ENCODE measurements at regions not wholly inside any gene's neighbourhood (a gene's known extent, or its start where the extent isn't known, plus 50 kb on each side); places are given as distances from the start of the nearest gene placed in this dataset.

DNA sequence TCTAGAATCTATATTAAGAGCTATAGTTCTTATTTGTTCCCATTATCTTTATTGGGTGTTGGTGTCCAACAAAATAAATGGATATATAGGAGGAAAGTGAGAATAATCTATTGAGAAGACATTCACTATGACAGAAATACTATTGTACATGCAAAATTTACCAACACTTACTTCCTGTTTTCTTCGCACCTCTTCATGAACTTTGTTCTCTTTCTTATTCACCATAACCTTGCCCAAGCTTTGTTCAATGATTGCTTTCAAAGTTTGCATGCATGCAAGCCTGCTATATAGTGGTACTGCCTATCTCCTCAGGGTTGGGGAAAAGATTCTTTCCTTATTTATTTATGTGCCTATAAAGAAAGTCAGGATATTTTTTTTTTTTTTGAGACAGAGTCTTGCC lies 176.4 kb upstream of the JADE1 start:
- H3K9me3 ChIP-seq (ENCODE audit: control insufficient read depth, insufficient read depth, low read depth, low read length), result no peaks in the 10 kb centered on the region
- no peaks in the 10 kb centered on the region for H3K36me3 ChIP-seq (ENCODE audit: control insufficient read depth in 2 of 2, insufficient read depth in 1 of 2, low read length in 2 of 2)
- H3K27ac ChIP-seq (ENCODE audit: extremely low read depth, low read depth, low read length), result no peak overlapping the region
- H3K4me1 ChIP-seq (ENCODE audit: control insufficient read depth, insufficient read depth, low read length), result no peaks in the 10 kb centered on the region
- no peak for TF ChIP-seq SALL2 (tag by site-specific recombination; IDR thresholded peaks at IDR 0.05; ENCODE audit: borderline replicate concordance)
- no peak for TF ChIP-seq YY1 (tag by site-specific recombination; IDR thresholded peaks at IDR 0.05)
- no peak for TF ChIP-seq ZNF366 (tag by site-specific recombination; conservative IDR thresholded peaks at IDR 0.05)
- no peak for TF ChIP-seq ZFP69B (tag by site-specific recombination; IDR thresholded peaks at IDR 0.05)
- TF ChIP-seq, protein P1, sequence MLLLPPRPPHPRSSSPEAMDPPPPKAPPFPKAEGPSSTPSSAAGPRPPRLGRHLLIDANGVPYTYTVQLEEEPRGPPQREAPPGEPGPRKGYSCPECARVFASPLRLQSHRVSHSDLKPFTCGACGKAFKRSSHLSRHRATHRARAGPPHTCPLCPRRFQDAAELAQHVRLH (tag by site-specific recombination; IDR thresholded peaks at IDR 0.05), result no peak
- TF ChIP-seq, protein P2, sequence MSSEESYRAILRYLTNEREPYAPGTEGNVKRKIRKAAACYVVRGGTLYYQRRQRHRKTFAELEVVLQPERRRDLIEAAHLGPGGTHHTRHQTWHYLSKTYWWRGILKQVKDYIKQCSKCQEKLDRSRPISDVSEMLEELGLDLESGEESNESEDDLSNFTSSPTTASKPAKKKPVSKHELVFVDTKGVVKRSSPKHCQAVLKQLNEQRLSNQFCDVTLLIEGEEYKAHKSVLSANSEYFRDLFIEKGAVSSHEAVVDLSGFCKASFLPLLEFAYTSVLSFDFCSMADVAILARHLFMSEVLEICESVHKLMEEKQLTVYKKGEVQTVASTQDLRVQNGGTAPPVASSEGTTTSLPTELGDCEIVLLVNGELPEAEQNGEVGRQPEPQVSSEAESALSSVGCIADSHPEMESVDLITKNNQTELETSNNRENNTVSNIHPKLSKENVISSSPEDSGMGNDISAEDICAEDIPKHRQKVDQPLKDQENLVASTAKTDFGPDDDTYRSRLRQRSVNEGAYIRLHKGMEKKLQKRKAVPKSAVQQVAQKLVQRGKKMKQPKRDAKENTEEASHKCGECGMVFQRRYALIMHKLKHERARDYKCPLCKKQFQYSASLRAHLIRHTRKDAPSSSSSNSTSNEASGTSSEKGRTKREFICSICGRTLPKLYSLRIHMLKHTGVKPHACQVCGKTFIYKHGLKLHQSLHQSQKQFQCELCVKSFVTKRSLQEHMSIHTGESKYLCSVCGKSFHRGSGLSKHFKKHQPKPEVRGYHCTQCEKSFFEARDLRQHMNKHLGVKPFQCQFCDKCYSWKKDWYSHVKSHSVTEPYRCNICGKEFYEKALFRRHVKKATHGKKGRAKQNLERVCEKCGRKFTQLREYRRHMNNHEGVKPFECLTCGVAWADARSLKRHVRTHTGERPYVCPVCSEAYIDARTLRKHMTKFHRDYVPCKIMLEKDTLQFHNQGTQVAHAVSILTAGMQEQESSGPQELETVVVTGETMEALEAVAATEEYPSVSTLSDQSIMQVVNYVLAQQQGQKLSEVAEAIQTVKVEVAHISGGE (tag by site-specific recombination; conservative IDR thresholded peaks at IDR 0.05; ENCODE audit: low read depth), result no peak
- TF ChIP-seq, protein P3, sequence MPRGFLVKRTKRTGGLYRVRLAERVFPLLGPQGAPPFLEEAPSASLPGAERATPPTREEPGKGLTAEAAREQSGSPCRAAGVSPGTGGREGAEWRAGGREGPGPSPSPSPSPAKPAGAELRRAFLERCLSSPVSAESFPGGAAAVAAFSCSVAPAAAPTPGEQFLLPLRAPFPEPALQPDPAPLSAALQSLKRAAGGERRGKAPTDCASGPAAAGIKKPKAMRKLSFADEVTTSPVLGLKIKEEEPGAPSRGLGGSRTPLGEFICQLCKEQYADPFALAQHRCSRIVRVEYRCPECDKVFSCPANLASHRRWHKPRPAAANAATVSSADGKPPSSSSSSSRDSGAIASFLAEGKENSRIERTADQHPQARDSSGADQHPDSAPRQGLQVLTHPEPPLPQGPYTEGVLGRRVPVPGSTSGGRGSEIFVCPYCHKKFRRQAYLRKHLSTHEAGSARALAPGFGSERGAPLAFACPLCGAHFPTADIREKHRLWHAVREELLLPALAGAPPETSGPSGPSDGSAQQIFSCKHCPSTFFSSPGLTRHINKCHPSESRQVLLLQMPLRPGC (tag by site-specific recombination; IDR thresholded peaks at IDR 0.05), result no peak
- TF ChIP-seq ZSCAN30 (tag by site-specific recombination; IDR thresholded peaks at IDR 0.05), result no peak
- TF ChIP-seq GFI1B (tag by site-specific recombination; IDR thresholded peaks at IDR 0.05), result no peak
- no peak for TF ChIP-seq ZNF324 (tag by site-specific recombination; IDR thresholded peaks at IDR 0.05)
- TF ChIP-seq ZNF202 (tag by site-specific recombination; IDR thresholded peaks at IDR 0.05; ENCODE audit: borderline replicate concordance), result no peak
- no peak for TF ChIP-seq MYNN (tag by site-specific recombination; IDR thresholded peaks at IDR 0.05; ENCODE audit: borderline replicate concordance)
- TF ChIP-seq ZBTB20 (tag by site-specific recombination; IDR thresholded peaks at IDR 0.05), result no peak
- TF ChIP-seq YY2 (tag by site-specific recombination; IDR thresholded peaks at IDR 0.05), result no peak
- no peak for TF ChIP-seq GLIS1 (tag by site-specific recombination; IDR thresholded peaks at IDR 0.05)
- no peak for TF ChIP-seq HOXA7 (CRISPR knock-in tag; IDR thresholded peaks at IDR 0.05; ENCODE audit: borderline replicate concordance)
- TF ChIP-seq ZNF146 (tag by site-specific recombination; IDR thresholded peaks at IDR 0.05), result no peak
- H3K4me3 ChIP-seq (ENCODE audit: low read depth, low read length), result no peak overlapping the region
- ChIA-PET POLR2A (no interaction called here), CTCF (no interaction called here)

- CTCF ChIA-PET, result no interaction called here
- no peaks in the 10 kb centered on the region for H3K4me1 ChIP-seq (ENCODE audit: control insufficient read depth, insufficient read depth, low read length)
- POLR2A ChIA-PET, result interaction anchor here (0.5 kb wide), 1 partner anchor 9 kb away, joined by 3 read pairs; no protein-coding TSS in a partner anchor
- H3K36me3 ChIP-seq (ENCODE audit: control insufficient read depth in 2 of 2, insufficient read depth in 1 of 2, low read length in 2 of 2), result no peaks in the 10 kb centered on the region
- no peak overlapping the region for H3K4me3 ChIP-seq (ENCODE audit: low read depth, low read length)
- H3K9me3 ChIP-seq (ENCODE audit: control insufficient read depth, insufficient read depth, low read depth, low read length), result no peaks in the 10 kb centered on the region
- no peak overlapping the region for H3K27ac ChIP-seq (ENCODE audit: extremely low read depth, low read depth, low read length)
- TF ChIP-seq ZNF518A (tag by site-specific recombination; conservative IDR thresholded peaks at IDR 0.05; ENCODE audit: low read depth) (no peak), ZNF398 (tag by site-specific recombination; IDR thresholded peaks at IDR 0.05) (no peak), ZNF433 (tag by site-specific recombination; IDR thresholded peaks at IDR 0.05; ENCODE audit: low read depth) (no peak), ZNF174 (tag by site-specific recombination; IDR thresholded peaks at IDR 0.05) (no peak), ZNF19 (tag by site-specific recombination; IDR thresholded peaks at IDR 0.05; ENCODE audit: low read depth) (no peak)
These were observed 178.6 kb upstream of the JADE1 start for GRCh38 chr4:128630871-128631270.

All from HEK293 (cell line).